Natural killer cell (primary cell): ENCODE measurements at regions not wholly inside any gene's neighbourhood (a gene's known extent, or its start where the extent isn't known, plus 50 kb on each side); places are given as distances from the start of the nearest gene placed in this dataset.

Source experiments
- ATAC-seq, 3 donors: fragments of 150-1000 bp in 2 of 3; fragments of 200-7000 bp in 1 of 3; cut with Tn5 transposase; 1 replicate in 1 of 3; 2 replicates in 2 of 3; pipeline ENCODE4 v1.10.0; 2021; ENCODE audit warnings: mild to moderate bottlenecking in 2 of 3, moderate library complexity in 2 of 3
- DNase-seq, 2 donors: peaks; one replicate each; pipeline versions ENCODE4 v3.0.0 to v3.0.0-alpha.2; 2013 to 2021; ENCODE audit warnings: mixed read lengths in 1 of 2
- H3K27ac ChIP-seq: one replicate; pipeline ENCODE4 v1.5.1; 2013; ENCODE audit warnings: mild to moderate bottlenecking, low read length
- H3K27me3 ChIP-seq: one replicate; pipeline ENCODE4 v1.6.1; 2013; ENCODE audit warnings: low read length; ENCODE audit not compliant: control insufficient read depth, insufficient read depth
- H3K36me3 ChIP-seq: one replicate; pipeline ENCODE4 v1.6.1; 2013; ENCODE audit warnings: low read length; ENCODE audit not compliant: control insufficient read depth, insufficient read depth
- H3K4me1 ChIP-seq: one replicate; pipeline ENCODE4 v1.6.1; 2013; ENCODE audit warnings: low read length; ENCODE audit not compliant: control insufficient read depth, insufficient read depth
- H3K4me3 ChIP-seq: one replicate; pipeline ENCODE4 v1.5.1; 2013; ENCODE audit warnings: low read length
- H3K9me3 ChIP-seq: one replicate; pipeline ENCODE4 v1.6.1; 2013; ENCODE audit warnings: low read length; ENCODE audit not compliant: control insufficient read depth, insufficient read depth
- H3K27ac Mint-ChIP-seq, 2 donors: one replicate each; pipeline ENCODE4 v1.8.0; 2022; ENCODE audit warnings: mild to moderate bottlenecking in 2 of 2, mixed read lengths in 2 of 2, moderate library complexity in 1 of 2
- H3K27me3 Mint-ChIP-seq, 2 donors: one replicate each; pipeline ENCODE4 v1.8.0; 2022; ENCODE audit warnings: low read depth in 2 of 2, mixed read lengths in 2 of 2
- H3K36me3 Mint-ChIP-seq: one replicate; pipeline ENCODE4 v1.8.0; 2022; ENCODE audit warnings: mixed read lengths
- H3K4me1 Mint-ChIP-seq, 2 donors: one replicate each; pipeline ENCODE4 v1.8.0; 2022; ENCODE audit warnings: mixed read lengths in 2 of 2
- H3K4me3 Mint-ChIP-seq: one replicate; pipeline ENCODE4 v1.8.0; 2022; ENCODE audit warnings: mild to moderate bottlenecking, moderate library complexity, mixed read lengths
- H3K9me3 Mint-ChIP-seq, 2 donors: one replicate each; pipeline ENCODE4 v1.8.0; 2022; ENCODE audit warnings: mixed read lengths in 2 of 2
- WGBS: methylation state at CpG from one replicate; pipeline ENCODE4 v1.1.7; 2013; ENCODE audit warnings: missing lambda C conversion rate; ENCODE audit not compliant: insufficient coverage; 5-methylcytosine and 5-hydroxymethylcytosine counted together
- intact Hi-C: fragments of 100-400 bp; cut with micrococcal nuclease; formaldehyde crosslinking; loops from one replicate; pipeline ENCODE4 v1.14.2; 2022
- TF ChIP-seq, protein P1 (sequence below): fragments of 200-600 bp; IDR thresholded peaks from one replicate; pipeline ENCODE4 v1.8.0; 2022; ENCODE audit warnings: antibody characterized with exemption

DNA sequence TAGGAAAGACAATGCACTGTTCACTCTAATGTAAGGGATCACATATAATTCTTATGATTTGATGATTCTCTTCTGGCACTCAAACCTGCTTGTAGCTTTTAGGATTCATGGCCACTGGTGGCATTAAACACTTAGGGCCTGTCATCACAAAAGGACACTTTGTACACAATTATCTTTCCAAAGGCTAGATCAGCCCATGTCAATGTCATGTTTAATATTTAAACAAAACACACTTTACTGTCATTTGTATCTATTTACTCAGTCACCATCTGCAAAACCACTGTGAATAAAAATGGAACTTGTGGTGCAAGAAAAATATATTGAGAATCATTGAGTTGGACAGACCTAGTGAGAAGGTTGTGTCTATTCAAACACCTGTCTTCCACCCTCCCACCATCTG, 83.6 kb upstream of the TTC29 start:
- intact Hi-C loops: no loop called here
- H3K27ac Mint-ChIP-seq: no peak overlapping the region
- H3K27ac ChIP-seq: no peak overlapping the region

DNA sequence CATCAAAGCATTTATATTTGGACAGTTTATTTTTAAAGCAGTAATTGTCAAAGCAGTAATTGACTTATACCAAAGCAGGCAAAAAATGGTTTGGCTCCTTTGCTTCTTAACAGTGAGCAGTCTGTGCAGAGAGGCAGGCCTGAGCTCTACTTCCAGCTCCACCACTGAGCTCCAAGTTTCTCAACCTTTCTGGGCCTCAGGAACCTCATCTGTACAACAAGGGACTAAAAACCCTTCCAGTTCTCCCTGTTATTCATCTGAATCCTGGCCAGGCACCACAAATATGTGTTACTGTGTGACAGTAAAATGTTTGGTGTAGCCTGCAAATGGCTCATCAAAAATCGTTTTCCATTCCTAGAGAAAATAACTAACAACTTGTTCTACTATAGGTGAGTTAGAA, 88.7 kb upstream of the TTC29 start:
- intact Hi-C loops: no loop called here
- H3K9me3 ChIP-seq: no peaks in the 10 kb centered on the region
- H3K9me3 Mint-ChIP-seq: peaks cover 0 to 2% of the 10 kb centered on the region in 2 donors
- TF ChIP-seq, protein P1, sequence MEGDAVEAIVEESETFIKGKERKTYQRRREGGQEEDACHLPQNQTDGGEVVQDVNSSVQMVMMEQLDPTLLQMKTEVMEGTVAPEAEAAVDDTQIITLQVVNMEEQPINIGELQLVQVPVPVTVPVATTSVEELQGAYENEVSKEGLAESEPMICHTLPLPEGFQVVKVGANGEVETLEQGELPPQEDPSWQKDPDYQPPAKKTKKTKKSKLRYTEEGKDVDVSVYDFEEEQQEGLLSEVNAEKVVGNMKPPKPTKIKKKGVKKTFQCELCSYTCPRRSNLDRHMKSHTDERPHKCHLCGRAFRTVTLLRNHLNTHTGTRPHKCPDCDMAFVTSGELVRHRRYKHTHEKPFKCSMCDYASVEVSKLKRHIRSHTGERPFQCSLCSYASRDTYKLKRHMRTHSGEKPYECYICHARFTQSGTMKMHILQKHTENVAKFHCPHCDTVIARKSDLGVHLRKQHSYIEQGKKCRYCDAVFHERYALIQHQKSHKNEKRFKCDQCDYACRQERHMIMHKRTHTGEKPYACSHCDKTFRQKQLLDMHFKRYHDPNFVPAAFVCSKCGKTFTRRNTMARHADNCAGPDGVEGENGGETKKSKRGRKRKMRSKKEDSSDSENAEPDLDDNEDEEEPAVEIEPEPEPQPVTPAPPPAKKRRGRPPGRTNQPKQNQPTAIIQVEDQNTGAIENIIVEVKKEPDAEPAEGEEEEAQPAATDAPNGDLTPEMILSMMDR: no peak
- no peak overlapping the region for H3K4me3 Mint-ChIP-seq
- H3K27me3 Mint-ChIP-seq: peaks cover 15 to 21% of the 10 kb centered on the region in 2 donors
- H3K36me3 ChIP-seq: no peaks in the 10 kb centered on the region
- ATAC-seq (no peak), DNase-seq (no peak)
- no peaks in the 10 kb centered on the region for H3K4me1 ChIP-seq
- H3K36me3 Mint-ChIP-seq: no peaks in the 10 kb centered on the region
- H3K4me1 Mint-ChIP-seq: no peaks in the 10 kb centered on the region
- no peak overlapping the region for H3K4me3 ChIP-seq
- no peak overlapping the region for H3K27ac Mint-ChIP-seq
- no CpG with 5 or more reads among the region's 1 CpG for WGBS
- H3K27me3 ChIP-seq: no peaks in the 10 kb centered on the region
- H3K27ac ChIP-seq: no peak overlapping the region

More for the DNA sequence above, 83.6 kb upstream of the TTC29 start:
- H3K4me3 ChIP-seq: no peak overlapping the region
- H3K9me3 ChIP-seq: no peaks in the 10 kb centered on the region
- TF ChIP-seq, protein P1: no peak
- no peak for ATAC-seq
- no peaks in the 10 kb centered on the region for H3K4me1 Mint-ChIP-seq
- no peaks in the 10 kb centered on the region for H3K36me3 Mint-ChIP-seq
- H3K9me3 Mint-ChIP-seq: no peaks in the 10 kb centered on the region
- no peak overlapping the region for H3K4me3 Mint-ChIP-seq
- no peak for DNase-seq
- H3K36me3 ChIP-seq: no peaks in the 10 kb centered on the region
- H3K27me3 ChIP-seq: no peaks in the 10 kb centered on the region
- H3K4me1 ChIP-seq: no peaks in the 10 kb centered on the region
- peaks cover 0 to 8% of the 10 kb centered on the region in 2 donors for H3K27me3 Mint-ChIP-seq

DNA sequence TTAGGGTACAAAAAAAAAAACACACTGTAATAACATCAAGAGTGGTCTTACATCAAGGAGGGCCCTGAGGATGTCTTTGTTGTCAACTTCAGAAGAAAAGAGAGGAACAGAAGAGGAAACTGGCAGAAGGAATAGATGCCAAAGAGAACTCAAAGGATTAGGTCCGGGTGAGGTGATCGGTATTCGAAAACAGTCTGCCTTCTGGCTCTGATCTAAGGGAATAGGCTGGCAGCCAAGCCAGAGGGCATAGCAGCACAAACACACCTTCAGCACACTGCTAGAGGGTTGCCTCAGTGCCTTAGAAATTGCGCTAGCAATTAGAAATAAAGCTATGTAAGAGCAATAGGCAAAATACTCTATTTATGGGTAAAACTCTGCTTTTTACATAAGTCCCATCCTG, 91.4 kb upstream of the TTC29 start:
- WGBS: 97% methylated on average over 3 of the region's 4 CpGs
- H3K36me3 Mint-ChIP-seq: no peaks in the 10 kb centered on the region
- H3K27ac Mint-ChIP-seq: no peak overlapping the region
- ATAC-seq: no peak
- no peak for DNase-seq
- intact Hi-C loops: no loop called here
- no peaks in the 10 kb centered on the region for H3K9me3 ChIP-seq
- no peaks in the 10 kb centered on the region for H3K4me1 ChIP-seq
- H3K36me3 ChIP-seq: no peaks in the 10 kb centered on the region
- no peaks in the 10 kb centered on the region for H3K4me1 Mint-ChIP-seq
- no peaks in the 10 kb centered on the region for H3K27me3 ChIP-seq
- peaks cover 0 to 2% of the 10 kb centered on the region in 2 donors for H3K9me3 Mint-ChIP-seq
- H3K4me3 ChIP-seq: no peak overlapping the region
- H3K4me3 Mint-ChIP-seq: no peak overlapping the region
- TF ChIP-seq, protein P1: no peak
- peaks cover 21 to 40% of the 10 kb centered on the region in 2 donors for H3K27me3 Mint-ChIP-seq
- H3K27ac ChIP-seq: no peak overlapping the region

DNA sequence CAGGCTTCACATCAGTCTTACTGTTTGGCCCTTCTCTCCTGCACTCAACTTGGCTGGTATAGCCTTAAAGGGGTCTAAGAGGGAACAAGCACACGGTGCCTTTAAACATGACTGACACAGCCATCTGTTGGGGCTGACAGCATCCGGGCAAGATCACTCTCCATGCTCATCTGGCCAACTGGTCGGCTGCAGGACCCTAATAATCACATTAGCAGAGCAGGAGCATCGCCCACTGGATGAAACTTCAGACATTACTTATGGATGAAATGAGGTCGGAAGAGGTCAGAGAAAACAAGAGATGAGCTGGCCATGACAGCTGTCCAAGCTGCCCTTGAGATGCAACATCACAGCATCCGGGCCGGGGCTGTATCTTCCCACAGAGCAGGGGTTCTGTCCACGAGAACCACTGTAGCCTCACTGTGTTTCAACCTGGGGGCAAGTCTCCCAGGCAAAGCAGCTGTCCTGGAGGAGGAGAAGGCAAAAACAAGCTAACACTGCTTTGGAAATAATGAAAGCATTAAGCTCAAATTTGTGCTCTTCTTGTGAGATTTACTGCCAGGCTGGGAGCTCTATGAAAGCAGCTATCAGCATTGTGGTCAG, 94.4 kb upstream of the TTC29 start:
- WGBS: 84% methylated on average over 8 of the region's 8 CpGs
- Mint-ChIP-seq H3K27me3 (peaks cover 21 to 32% of the 10 kb centered on the region in 2 donors), H3K36me3 (no peaks in the 10 kb centered on the region), H3K4me1 (no peaks in the 10 kb centered on the region), H3K27ac (no peak overlapping the region), H3K4me3 (no peak overlapping the region), H3K9me3 (peaks cover 0 to 2% of the 10 kb centered on the region in 2 donors)
- no peak for DNase-seq
- H3K36me3 ChIP-seq: no peaks in the 10 kb centered on the region
- H3K27ac ChIP-seq: no peak overlapping the region
- no peaks in the 10 kb centered on the region for H3K27me3 ChIP-seq
- no peaks in the 10 kb centered on the region for H3K4me1 ChIP-seq
- intact Hi-C loops: no loop called here
- no peak for ATAC-seq
- no peak overlapping the region for H3K4me3 ChIP-seq
- TF ChIP-seq, protein P1: no peak
- no peaks in the 10 kb centered on the region for H3K9me3 ChIP-seq
